DND-41 (cell line): ENCODE measurements at regions not wholly inside any gene's neighbourhood (a gene's known extent, or its start where the extent isn't known, plus 50 kb on each side); places are given as distances from the start of the nearest gene placed in this dataset.

Experiments
- ATAC-seq: fragments of 200-7000 bp; cut with Tn5 transposase; 3 replicates; pipeline ENCODE4 v1.9.1; 2021; ENCODE audit warnings: low read depth; ENCODE audit not compliant: insufficient read depth
- DNase-seq: peaks from one replicate; pipeline ENCODE4 v3.0.0-alpha.2; 2020
- H2AFZ ChIP-seq: 2 replicates; pipeline ENCODE4 v1.6.0; 2012; ENCODE audit warnings: low read depth, low read length
- H3K27ac ChIP-seq: 2 replicates; pipeline ENCODE4 v1.5.1; 2012; ENCODE audit warnings: low read length, inconsistent platforms
- H3K27me3 ChIP-seq: fragments of 200-600 bp; sonication (generic); 2 replicates; pipeline ENCODE4 v1.6.0; 2012; ENCODE audit warnings: low read length, mild to moderate bottlenecking, inconsistent platforms; ENCODE audit not compliant: insufficient read depth, poor library complexity
- H3K36me3 ChIP-seq: 2 replicates; pipeline ENCODE4 v1.5.1; 2012; ENCODE audit warnings: low read length, inconsistent platforms; ENCODE audit not compliant: insufficient read depth
- H3K4me1 ChIP-seq: 2 replicates; pipeline ENCODE4 v1.5.1; 2012; ENCODE audit warnings: mild to moderate bottlenecking, low read length; ENCODE audit not compliant: insufficient read depth
- H3K4me2 ChIP-seq: 2 replicates; pipeline ENCODE4 v1.6.0; 2012; ENCODE audit warnings: mild to moderate bottlenecking, moderate library complexity, low read length, inconsistent platforms; ENCODE audit not compliant: insufficient read depth
- H3K4me3 ChIP-seq, 2 experiments: fragments of 200-600 bp in 1 of 2; shearing (Covaris generic) in 1 of 2; 2 replicates each; pipeline ENCODE4 v1.5.1; 2012 to 2016; ENCODE audit warnings: inconsistent platforms in 2 of 2, low read length in 2 of 2, mild to moderate bottlenecking in 2 of 2, low read depth in 1 of 2, moderate library complexity in 1 of 2
- H3K79me2 ChIP-seq: 2 replicates; pipeline ENCODE4 v1.6.0; 2012; ENCODE audit warnings: low read length, inconsistent platforms; ENCODE audit not compliant: insufficient read depth
- H3K9ac ChIP-seq: 2 replicates; pipeline ENCODE4 v1.6.0; 2012; ENCODE audit warnings: low read depth, mild to moderate bottlenecking, inconsistent platforms, low read length, moderate library complexity
- H3K9me3 ChIP-seq: 2 replicates; pipeline ENCODE4 v1.5.1; 2012; ENCODE audit warnings: low read length, moderate library complexity, mild to moderate bottlenecking, inconsistent platforms; ENCODE audit not compliant: insufficient read depth, severe bottlenecking
- H4K20me1 ChIP-seq: 2 replicates; pipeline ENCODE4 v1.6.0; 2012; ENCODE audit warnings: low read length; ENCODE audit not compliant: insufficient read depth
- EZH2 ChIP-seq: IDR thresholded peaks from 3 replicates; pipeline ENCODE4 v1.6.1; 2012; ENCODE audit warnings: borderline replicate concordance, low read depth, mild to moderate bottlenecking, moderate library complexity, low read length, inconsistent platforms; ENCODE audit not compliant: severe bottlenecking
- TF ChIP-seq, protein P1 (sequence below): IDR thresholded peaks from 2 replicates; pipeline ENCODE4 v1.5.1; 2012; ENCODE audit warnings: borderline replicate concordance, low read length, moderate library complexity, mild to moderate bottlenecking; ENCODE audit not compliant: poor library complexity, severe bottlenecking; ENCODE audit errors: extremely low read depth

DNA sequence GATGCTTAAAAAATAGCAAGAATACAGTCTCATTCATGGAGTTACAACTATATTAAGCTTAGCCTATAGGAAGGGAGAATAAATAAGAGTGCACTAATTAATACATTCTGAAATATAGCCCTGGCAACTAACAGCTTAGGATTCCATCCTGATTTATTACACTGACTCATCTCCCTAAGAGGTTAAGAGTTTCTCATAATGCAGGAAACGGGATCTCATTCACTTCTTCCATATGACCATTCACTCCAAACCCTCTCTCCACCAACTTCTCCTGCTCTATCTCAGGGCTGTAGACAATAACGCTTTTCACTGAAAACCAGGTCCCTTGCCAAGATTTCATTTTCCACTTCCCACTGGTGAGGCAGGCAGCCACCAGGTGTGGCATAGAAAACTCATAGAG, 168.5 kb upstream of the PLD5 start:
- Histone ChIP-seq H3K27ac (no peak overlapping the region), H3K79me2 (no peaks in the 10 kb centered on the region), H3K4me1 (no peaks in the 10 kb centered on the region), H3K4me2 (no peak overlapping the region), H2AFZ (no peak overlapping the region), H3K9me3 (no peaks in the 10 kb centered on the region), H3K9ac (no peak overlapping the region), H3K36me3 (no peaks in the 10 kb centered on the region), H3K27me3 (no peaks in the 10 kb centered on the region), H4K20me1 (no peaks in the 10 kb centered on the region), H3K4me3 (no peak overlapping the region)
- DNase-seq (no peak), ATAC-seq (no peak)
- TF ChIP-seq EZH2 = no peak
- TF ChIP-seq, protein P1, sequence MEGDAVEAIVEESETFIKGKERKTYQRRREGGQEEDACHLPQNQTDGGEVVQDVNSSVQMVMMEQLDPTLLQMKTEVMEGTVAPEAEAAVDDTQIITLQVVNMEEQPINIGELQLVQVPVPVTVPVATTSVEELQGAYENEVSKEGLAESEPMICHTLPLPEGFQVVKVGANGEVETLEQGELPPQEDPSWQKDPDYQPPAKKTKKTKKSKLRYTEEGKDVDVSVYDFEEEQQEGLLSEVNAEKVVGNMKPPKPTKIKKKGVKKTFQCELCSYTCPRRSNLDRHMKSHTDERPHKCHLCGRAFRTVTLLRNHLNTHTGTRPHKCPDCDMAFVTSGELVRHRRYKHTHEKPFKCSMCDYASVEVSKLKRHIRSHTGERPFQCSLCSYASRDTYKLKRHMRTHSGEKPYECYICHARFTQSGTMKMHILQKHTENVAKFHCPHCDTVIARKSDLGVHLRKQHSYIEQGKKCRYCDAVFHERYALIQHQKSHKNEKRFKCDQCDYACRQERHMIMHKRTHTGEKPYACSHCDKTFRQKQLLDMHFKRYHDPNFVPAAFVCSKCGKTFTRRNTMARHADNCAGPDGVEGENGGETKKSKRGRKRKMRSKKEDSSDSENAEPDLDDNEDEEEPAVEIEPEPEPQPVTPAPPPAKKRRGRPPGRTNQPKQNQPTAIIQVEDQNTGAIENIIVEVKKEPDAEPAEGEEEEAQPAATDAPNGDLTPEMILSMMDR = no peak

DNA sequence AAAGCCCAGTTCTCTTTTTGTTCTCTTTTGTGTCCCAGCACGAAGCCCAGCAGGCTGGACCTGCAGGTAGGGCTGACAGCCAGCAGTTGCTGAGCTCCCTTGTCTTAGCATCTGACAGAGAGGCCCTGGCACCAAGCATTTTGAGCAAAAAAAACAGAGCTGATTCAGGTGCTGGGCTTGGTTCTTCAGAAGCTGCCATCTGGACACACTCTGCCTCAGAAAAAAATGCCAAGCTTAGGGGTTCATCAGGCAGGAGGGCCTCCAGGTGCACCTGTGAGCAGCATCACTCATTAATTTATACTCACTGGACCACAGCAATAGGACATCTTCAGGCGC, 167.1 kb upstream of the PLD5 start:
- H2AFZ ChIP-seq = no peak overlapping the region
- H3K27me3 ChIP-seq = no peaks in the 10 kb centered on the region
- TF ChIP-seq EZH2 = no peak
- TF ChIP-seq, protein P1 = no peak
- H3K9ac ChIP-seq = no peak overlapping the region
- ATAC-seq (no peak), DNase-seq (no peak)
- no peak overlapping the region for H3K4me2 ChIP-seq
- no peaks in the 10 kb centered on the region for H3K36me3 ChIP-seq
- no peak overlapping the region for H3K27ac ChIP-seq
- no peak overlapping the region for H3K4me3 ChIP-seq
- no peaks in the 10 kb centered on the region for H4K20me1 ChIP-seq
- no peaks in the 10 kb centered on the region for H3K9me3 ChIP-seq
- H3K4me1 ChIP-seq = no peaks in the 10 kb centered on the region
- H3K79me2 ChIP-seq = no peaks in the 10 kb centered on the region

DNA sequence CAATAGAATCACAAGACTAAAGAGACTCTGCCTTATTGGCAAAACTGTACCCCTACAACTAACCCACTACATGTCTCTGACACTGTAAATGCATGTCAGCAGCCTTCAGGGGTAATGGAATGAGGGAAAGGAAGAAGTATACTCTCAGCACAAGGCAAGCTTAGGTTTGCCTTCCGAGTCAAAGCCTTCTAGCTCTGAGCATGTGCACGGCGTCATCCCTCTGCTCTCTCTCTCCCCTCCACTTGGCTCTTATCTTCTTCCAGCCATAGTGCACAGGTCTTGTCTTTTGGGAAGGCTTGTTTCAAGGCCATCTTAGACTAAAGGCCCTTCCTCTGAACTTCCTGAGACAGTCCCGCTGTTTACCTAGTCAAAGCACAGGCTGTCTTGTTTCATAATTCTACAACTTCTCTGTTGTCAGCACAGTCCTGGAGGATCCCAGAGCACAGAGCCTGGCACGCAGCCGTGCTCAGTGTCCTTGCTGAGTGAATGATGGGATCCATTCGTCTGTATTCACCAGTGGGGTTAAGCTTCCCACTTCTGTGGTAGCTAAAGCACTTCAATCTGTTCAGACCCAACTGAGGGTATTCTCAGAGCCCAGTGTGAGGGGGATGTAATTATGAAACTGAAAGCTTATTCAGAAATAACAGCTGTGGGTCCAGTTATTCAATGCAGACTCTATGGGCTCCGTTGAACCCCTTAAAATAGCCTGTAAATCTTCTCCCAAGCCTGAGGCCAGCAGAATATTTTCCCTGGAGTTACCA, 166.5 kb upstream of the PLD5 start:
- H3K79me2 ChIP-seq = no peaks in the 10 kb centered on the region
- ATAC-seq = no peak
- no peaks in the 10 kb centered on the region for H3K36me3 ChIP-seq
- TF ChIP-seq, protein P1 = no peak
- H3K27ac ChIP-seq = no peak overlapping the region
- no peaks in the 10 kb centered on the region for H3K4me1 ChIP-seq
- no peak overlapping the region for H3K4me2 ChIP-seq
- H2AFZ ChIP-seq = no peak overlapping the region
- H3K27me3 ChIP-seq = no peaks in the 10 kb centered on the region
- H3K9ac ChIP-seq = no peak overlapping the region
- no peak overlapping the region for H3K4me3 ChIP-seq
- H4K20me1 ChIP-seq = no peaks in the 10 kb centered on the region
- DNase-seq = no peak
- no peaks in the 10 kb centered on the region for H3K9me3 ChIP-seq
